Ramos (cell line): ENCODE measurements at regions not wholly inside any gene's neighbourhood (a gene's known extent, or its start where the extent isn't known, plus 50 kb on each side); places are given as distances from the start of the nearest gene placed in this dataset.
"Not testable (repeated sequence)": the region's sequence is repeated elsewhere in the genome, so short reads cannot be mapped to it uniquely, and the experiment has no call there.

Source experiments
- in situ Hi-C: fragments of 300-500 bp; cut with MboI; formaldehyde crosslinking; loops from one replicate; pipeline ENCODE4 v1.14.3; 2022; ENCODE audit warnings: low sequenced_read_pairs; ENCODE audit not compliant: unreplicated experiment

GRCh38 chrX:121592884-121593283 is 545.5 kb downstream of the GLUD2 start:
- in situ Hi-C loops: no loop called here

GRCh38 chrX:121598356-121598755 is 550.9 kb downstream of the GLUD2 start:
- in situ Hi-C loops: no loop called here

DNA sequence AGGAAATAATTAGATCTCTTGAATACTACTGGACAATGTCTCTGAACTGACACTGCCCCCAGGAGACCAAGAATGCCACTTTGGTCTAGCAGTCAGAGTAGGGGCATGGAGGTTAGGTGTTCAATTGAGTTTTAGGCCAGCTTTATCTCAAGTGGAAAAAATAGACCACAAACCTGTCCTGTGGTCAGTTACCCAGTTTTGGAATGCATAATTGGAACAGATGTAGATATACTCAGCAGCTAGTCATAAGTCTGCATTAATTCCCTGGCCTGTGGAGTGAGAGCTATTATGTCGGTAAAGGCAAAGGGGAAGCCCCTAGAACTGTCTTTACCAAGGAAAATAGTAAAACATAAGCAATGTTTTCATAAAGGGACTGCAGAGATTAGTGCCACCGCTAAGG is 587.7 kb downstream of the GLUD2 start:
- in situ Hi-C loops: no loop called here

DNA sequence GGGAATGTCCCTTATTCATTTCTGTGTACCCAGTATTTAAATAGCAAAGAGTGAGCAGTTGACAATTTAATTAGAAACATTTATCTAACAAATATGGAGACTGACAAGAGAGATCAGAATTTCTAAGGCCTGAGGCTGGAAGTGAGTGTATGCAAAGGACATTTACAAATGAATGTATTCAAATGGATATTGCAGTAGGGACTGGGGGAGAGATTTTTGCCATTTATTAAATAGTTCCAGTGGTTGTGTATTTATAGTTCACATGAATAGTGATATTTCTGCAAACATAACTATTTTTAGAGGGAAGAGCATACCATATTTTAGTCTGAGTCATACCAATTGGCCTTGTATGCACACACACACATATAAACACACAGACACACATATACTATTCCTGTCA is 592.4 kb downstream of the GLUD2 start:
- in situ Hi-C loops: no loop called here

GRCh38 chrX:121641560-121641959 is 594.1 kb downstream of the GLUD2 start:
- in situ Hi-C loops: no loop called here

GRCh38 chrX:121642415-121642814 is 595.0 kb downstream of the GLUD2 start:
- in situ Hi-C loops: no loop called here

DNA sequence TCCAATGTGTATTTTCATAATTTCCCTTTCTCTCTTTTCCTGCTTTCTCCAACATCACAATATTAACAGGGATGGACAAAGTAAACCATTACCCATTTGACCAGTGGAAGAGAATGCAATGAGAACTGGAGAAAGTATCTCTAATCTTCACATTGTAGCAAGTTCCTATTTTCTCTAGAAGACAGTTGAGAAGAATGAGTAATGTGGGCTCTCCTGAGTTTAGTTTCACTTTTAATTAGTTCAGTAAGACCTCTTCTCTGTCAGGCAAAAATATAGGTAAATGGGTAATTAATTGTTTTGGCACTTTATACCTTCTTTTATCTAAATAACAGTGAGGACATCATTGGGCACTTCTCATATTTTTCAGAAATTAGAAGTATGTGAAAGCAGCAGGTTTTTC is 602.0 kb downstream of the GLUD2 start:
- in situ Hi-C loops: no loop called here

- in situ Hi-C loops: no loop called here
Measured at GRCh38 chrX:121655276-121655675, 607.9 kb downstream of the GLUD2 start.

DNA sequence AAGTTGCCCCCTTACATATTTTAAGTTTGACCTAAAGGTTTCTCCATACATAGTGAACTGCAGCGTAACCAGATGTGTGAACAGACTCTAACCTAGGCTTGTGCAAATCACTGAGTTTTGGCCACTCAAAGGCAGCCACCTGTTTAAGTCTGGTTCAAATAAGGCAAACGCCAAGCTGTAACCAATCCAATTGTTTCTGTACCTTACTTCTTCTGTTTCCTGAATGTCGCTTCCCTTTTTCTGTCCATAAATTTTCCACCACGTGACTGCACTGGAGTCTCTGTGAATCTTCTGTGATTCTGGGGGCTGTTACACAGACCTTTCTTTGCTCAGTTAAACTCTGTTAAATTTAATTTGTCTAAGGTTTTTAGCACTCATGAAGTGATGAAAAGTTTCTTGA is 618.8 kb downstream of the GLUD2 start:
- in situ Hi-C loops: no loop called here

GRCh38 chrX:121671649-121672048 is 624.2 kb downstream of the GLUD2 start:
- in situ Hi-C loops: no loop called here

DNA sequence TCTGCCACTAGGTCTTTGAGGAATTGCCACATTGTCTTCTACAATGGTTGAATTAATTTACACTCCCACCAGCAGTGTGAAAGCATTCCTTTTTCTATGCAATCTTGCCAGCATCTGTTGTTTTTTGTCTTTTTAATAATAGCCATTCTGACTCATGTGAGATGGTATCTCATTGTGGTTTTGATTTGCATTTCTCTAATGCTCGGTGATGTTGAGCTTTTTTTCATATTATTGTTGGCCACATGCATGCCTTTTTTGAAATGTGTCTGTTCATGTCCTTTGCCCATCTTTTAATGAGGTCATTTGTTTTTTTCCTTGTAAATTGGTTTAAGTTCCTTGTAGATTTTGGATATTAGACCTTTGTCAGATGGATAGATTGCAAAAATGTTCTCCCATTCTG is 661.8 kb downstream of the GLUD2 start:
- in situ Hi-C loops: not testable (repeated sequence)

GRCh38 chrX:121733514-121733913 is 686.1 kb downstream of the GLUD2 start:
- in situ Hi-C loops: no loop called here

DNA sequence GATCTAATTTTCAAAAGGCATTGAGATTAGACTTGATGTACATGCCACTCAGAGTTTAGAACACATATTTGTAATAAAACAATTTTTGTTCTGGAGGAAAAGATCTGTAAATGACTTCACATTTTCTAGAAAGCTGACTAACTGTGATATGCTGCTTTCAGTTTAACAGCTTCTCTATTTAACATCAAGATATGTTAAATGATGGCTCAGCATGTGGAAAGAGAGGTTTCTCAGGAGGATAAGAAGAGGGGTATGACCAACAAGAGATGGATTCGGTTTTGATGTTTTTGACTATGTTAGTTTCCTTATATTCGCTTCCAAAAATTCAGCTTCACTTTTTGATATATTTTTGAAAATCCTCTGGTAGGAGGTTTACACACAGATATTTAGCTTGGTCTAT is 698.7 kb downstream of the GLUD2 start:
- in situ Hi-C loops: no loop called here

GRCh38 chrX:121753602-121754001 is 706.2 kb downstream of the GLUD2 start:
- in situ Hi-C loops: not testable (repeated sequence)

GRCh38 chrX:121754301-121754700 is 706.9 kb downstream of the GLUD2 start:
- in situ Hi-C loops: no loop called here

DNA sequence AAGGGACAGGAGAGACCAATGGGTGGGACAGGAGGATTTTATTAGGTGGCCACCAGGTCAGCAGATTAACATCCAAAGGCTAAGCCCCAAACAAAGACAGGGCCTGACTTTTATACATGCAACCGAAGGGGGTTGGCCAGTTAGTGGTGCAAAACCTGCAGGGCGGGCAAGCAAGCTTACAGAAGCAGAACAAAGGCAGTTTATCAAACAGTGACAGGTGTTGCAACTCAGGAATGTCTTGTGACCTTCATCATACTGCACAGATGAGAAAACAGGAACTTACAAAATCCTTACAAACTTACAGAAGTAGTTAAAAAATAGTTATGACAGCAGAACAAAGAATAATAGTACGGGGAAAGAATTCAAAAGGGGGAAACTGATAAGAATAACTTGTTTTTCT is 708.1 kb downstream of the GLUD2 start:
- in situ Hi-C loops: no loop called here

DNA sequence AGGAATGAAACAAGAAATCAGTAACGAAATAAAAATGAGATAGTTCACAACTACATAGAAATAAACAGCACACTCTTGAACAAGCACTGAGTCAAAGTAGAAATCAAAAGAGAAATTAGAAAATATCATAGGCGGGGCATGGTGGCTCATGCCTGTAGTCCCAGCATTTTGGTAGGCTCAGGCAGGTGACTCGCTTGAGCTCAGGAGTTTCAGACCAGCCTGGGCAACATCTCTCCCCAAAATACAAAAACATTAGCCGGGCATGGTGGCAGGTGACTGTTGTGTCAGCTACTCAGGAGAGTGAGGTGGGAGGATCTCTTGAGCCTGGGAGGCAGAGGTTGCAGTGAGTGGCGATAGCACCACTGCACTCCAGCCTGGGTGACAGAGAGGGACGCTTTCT is 714.4 kb downstream of the GLUD2 start:
- in situ Hi-C loops: no loop called here

DNA sequence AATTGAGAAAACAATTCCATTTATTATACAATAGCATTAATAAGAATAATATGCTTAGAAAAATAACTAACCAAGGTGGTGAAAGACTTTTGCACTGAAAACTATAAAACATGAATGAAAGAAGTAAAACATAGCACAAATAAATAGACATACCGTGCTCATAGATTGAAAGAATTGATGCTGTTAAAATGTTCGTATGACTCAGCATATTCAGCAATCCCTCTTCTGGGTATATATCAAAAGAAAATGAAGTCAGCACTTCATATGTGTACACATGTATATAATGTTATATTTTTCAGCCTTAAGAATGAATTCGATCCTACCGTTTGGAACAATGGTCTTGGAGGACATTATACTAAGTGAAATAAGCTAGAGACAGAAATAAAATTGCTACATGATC is 716.3 kb downstream of the GLUD2 start:
- in situ Hi-C loops: no loop called here

GRCh38 chrX:121768210-121768609 is 720.8 kb downstream of the GLUD2 start:
- in situ Hi-C loops: not testable (repeated sequence)

GRCh38 chrX:121781991-121782390 is 734.6 kb downstream of the GLUD2 start:
- in situ Hi-C loops: no loop called here

GRCh38 chrX:121782544-121782943 is 735.1 kb downstream of the GLUD2 start:
- in situ Hi-C loops: no loop called here

DNA sequence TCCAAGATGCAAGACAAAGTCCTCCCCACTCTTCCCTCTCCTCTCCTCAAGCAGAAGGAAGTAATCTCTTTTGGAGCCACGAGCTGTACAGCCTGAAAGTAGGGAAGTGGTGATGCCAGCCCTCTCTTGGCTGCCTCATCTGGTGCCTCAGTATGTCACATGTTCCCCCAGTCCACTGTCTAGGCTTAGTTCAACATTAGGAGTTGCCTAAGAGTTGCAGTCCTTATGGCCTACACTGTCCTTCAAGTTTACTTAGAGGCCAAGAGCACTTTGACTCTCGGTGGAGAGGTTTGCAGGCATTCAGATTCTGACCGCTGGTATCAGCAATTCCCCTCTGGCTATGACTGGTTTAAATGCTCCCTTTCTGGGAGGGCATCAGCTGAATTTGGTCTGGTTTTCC is 735.6 kb downstream of the GLUD2 start:
- in situ Hi-C loops: no loop called here

DNA sequence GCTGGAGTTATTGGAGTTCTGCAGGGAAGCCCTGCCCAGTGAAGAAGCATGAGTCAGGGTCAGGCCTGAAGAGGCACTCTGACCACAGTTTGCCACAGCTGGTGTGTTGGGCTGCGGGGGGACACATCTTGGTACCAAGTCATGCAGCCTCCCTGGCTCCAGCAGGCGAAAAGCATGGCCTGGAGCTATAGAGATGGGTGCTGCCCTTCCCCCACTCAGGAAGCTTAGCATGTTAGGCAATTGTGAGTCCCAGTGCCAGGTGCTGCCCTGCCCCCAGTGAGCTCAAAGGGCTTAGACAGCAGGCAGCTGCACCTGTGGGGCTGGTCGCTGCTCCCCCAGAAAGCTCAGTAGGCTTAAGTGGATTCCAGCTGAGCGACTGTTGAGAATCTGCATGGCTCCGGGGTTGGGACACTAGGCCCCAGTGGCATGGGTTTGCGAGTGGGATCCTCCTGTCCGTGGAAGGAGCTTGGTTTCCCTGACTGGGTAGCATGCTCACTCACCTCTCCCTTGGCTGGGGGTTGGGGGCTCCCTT is 755.5 kb downstream of the GLUD2 start:
- in situ Hi-C loops: no loop called here
